H9 (cell line): ENCODE measurements at regions not wholly inside any gene's neighbourhood (a gene's known extent, or its start where the extent isn't known, plus 50 kb on each side); places are given as distances from the start of the nearest gene placed in this dataset.

Source experiments
- DNase-seq: peaks from one replicate; pipeline ENCODE4 v3.0.0-alpha.2; 2017
- H2AFZ ChIP-seq: one replicate; pipeline ENCODE4 v1.6.1; 2013; ENCODE audit warnings: mild to moderate bottlenecking, low read length, control low read depth, moderate library complexity
- H2AK5ac ChIP-seq: 2 replicates; pipeline ENCODE4 v1.6.1; 2013; ENCODE audit warnings: low read length, control low read depth, mixed read lengths; ENCODE audit not compliant: insufficient read length
- H2BK120ac ChIP-seq: one replicate; pipeline ENCODE4 v1.6.1; 2013; ENCODE audit warnings: low read depth, mild to moderate bottlenecking, low read length, control low read depth, inconsistent platforms; ENCODE audit not compliant: poor library complexity, severe bottlenecking
- H2BK12ac ChIP-seq: 2 replicates; pipeline ENCODE4 v1.6.1; 2013; ENCODE audit warnings: low read length, control low read depth, mixed read lengths, low read depth; ENCODE audit not compliant: insufficient read length
- H2BK15ac ChIP-seq: 2 replicates; pipeline ENCODE4 v1.6.1; 2013; ENCODE audit warnings: low read depth, low read length, control low read depth
- H2BK20ac ChIP-seq: one replicate; pipeline ENCODE4 v1.6.1; 2013; ENCODE audit warnings: low read depth, mild to moderate bottlenecking, low read length, control low read depth, inconsistent platforms; ENCODE audit not compliant: poor library complexity, severe bottlenecking
- H2BK5ac ChIP-seq: 2 replicates; pipeline ENCODE4 v1.6.1; 2013; ENCODE audit warnings: low read length, control low read depth, mixed read lengths; ENCODE audit not compliant: insufficient read length
- H3K14ac ChIP-seq: 2 replicates; pipeline ENCODE4 v1.6.1; 2013; ENCODE audit warnings: low read length, control low read depth; ENCODE audit not compliant: insufficient read depth
- H3K18ac ChIP-seq: 2 replicates; pipeline ENCODE4 v1.6.1; 2013; ENCODE audit warnings: low read depth, mild to moderate bottlenecking, mixed read lengths, low read length, control low read depth; ENCODE audit not compliant: insufficient read length
- H3K23ac ChIP-seq: 2 replicates; pipeline ENCODE4 v1.6.1; 2013; ENCODE audit warnings: low read length, control low read depth, mixed read lengths, low read depth; ENCODE audit not compliant: insufficient read length
- H3K23me2 ChIP-seq: 2 replicates; pipeline ENCODE4 v1.6.1; 2013; ENCODE audit warnings: low read depth, mild to moderate bottlenecking, mixed read lengths, low read length, control low read depth; ENCODE audit not compliant: insufficient read length, poor library complexity, severe bottlenecking
- H3K27ac ChIP-seq: 2 replicates; pipeline ENCODE4 v1.5.1; 2013; ENCODE audit warnings: low read length, control low read depth, mixed read lengths, low read depth; ENCODE audit not compliant: insufficient read length
- H3K27me3 ChIP-seq: 2 replicates; pipeline ENCODE4 v1.6.1; 2013; ENCODE audit warnings: low read length, control low read depth, inconsistent platforms; ENCODE audit not compliant: insufficient read depth
- H3K4ac ChIP-seq: 2 replicates; pipeline ENCODE4 v1.6.1; 2013; ENCODE audit warnings: low read depth, mild to moderate bottlenecking, control low read depth, inconsistent platforms, low read length, moderate library complexity
- H3K4me1 ChIP-seq: 2 replicates; pipeline ENCODE4 v1.6.1; 2013; ENCODE audit warnings: low read length, control low read depth, inconsistent platforms; ENCODE audit not compliant: insufficient read depth
- H3K4me2 ChIP-seq: 2 replicates; pipeline ENCODE4 v1.6.1; 2013; ENCODE audit warnings: low read length, control low read depth, mixed read lengths; ENCODE audit not compliant: insufficient read length, insufficient read depth
- H3K56ac ChIP-seq: 2 replicates; pipeline ENCODE4 v1.6.1; 2013; ENCODE audit warnings: low read depth, mild to moderate bottlenecking, mixed read lengths, low read length, control low read depth; ENCODE audit not compliant: insufficient read length
- H3K79me1 ChIP-seq: 2 replicates; pipeline ENCODE4 v1.6.1; 2013; ENCODE audit warnings: low read depth, mild to moderate bottlenecking, moderate library complexity, low read length, control low read depth, inconsistent platforms; ENCODE audit not compliant: insufficient read depth, poor library complexity, severe bottlenecking
- H3K79me2 ChIP-seq: 2 replicates; pipeline ENCODE4 v1.6.1; 2013; ENCODE audit warnings: low read length, control low read depth, inconsistent platforms; ENCODE audit not compliant: insufficient read depth
- H3K9ac ChIP-seq: 2 replicates; pipeline ENCODE4 v1.6.1; 2013; ENCODE audit warnings: low read length, control low read depth, mixed read lengths; ENCODE audit not compliant: insufficient read length; ENCODE audit errors: extremely low read depth
- H3K9me3 ChIP-seq: one replicate; pipeline ENCODE4 v1.6.1; 2013; ENCODE audit warnings: low read depth, low read length, inconsistent platforms; ENCODE audit not compliant: control insufficient read depth
- H3T11ph ChIP-seq: one replicate; pipeline ENCODE4 v1.6.1; 2013; ENCODE audit warnings: mild to moderate bottlenecking, low read length, control low read depth, inconsistent platforms
- H4K20me1 ChIP-seq: one replicate; pipeline ENCODE4 v1.6.1; 2013; ENCODE audit not compliant: control insufficient read depth, insufficient read length, insufficient read depth
- H4K5ac ChIP-seq: 2 replicates; pipeline ENCODE4 v1.6.1; 2013; ENCODE audit warnings: low read depth, mild to moderate bottlenecking, mixed read lengths, low read length, control low read depth; ENCODE audit not compliant: insufficient read length
- H4K8ac ChIP-seq: replicated peaks from 2 replicates; pipeline ENCODE4 v1.6.1; 2013; ENCODE audit warnings: low read length, control low read depth, mixed read lengths, low read depth; ENCODE audit not compliant: insufficient read length
- H4K91ac ChIP-seq: 2 replicates; pipeline ENCODE4 v1.6.1; 2013; ENCODE audit warnings: low read depth, mild to moderate bottlenecking, moderate library complexity, mixed read lengths, low read length, control low read depth; ENCODE audit not compliant: insufficient read length
- H3K27ac Mint-ChIP-seq, 3 experiments: 2 replicates in 2 of 3; 3 replicates in 1 of 3; pipeline ENCODE4 v1.8.0; 2020 to 2021; ENCODE audit warnings: mixed read lengths in 3 of 3, mild to moderate bottlenecking in 1 of 3, moderate library complexity in 1 of 3
- H3K27me3 Mint-ChIP-seq: 2 replicates; pipeline ENCODE4 v1.8.0; 2021; ENCODE audit warnings: low read depth, mild to moderate bottlenecking, moderate library complexity, mixed read lengths
- H3K36me3 Mint-ChIP-seq, 3 experiments: 2 replicates in 2 of 3; 3 replicates in 1 of 3; pipeline ENCODE4 v1.8.0; 2020 to 2021; ENCODE audit warnings: low read depth in 3 of 3, mixed read lengths in 3 of 3; ENCODE audit not compliant: insufficient read depth in 1 of 3
- H3K4me1 Mint-ChIP-seq, 2 experiments: 2 replicates each; pipeline ENCODE4 v1.8.0; 2020; ENCODE audit warnings: mixed read lengths in 2 of 2
- H3K4me3 Mint-ChIP-seq, 2 experiments: 2 replicates in 1 of 2; 3 replicates in 1 of 2; pipeline ENCODE4 v1.8.0; 2020 to 2021; ENCODE audit warnings: mild to moderate bottlenecking in 2 of 2, mixed read lengths in 2 of 2, moderate library complexity in 1 of 2
- H3K9me3 Mint-ChIP-seq, 2 experiments: 2 replicates in 1 of 2; 3 replicates in 1 of 2; pipeline ENCODE4 v1.8.0; 2020; ENCODE audit warnings: mild to moderate bottlenecking in 2 of 2, mixed read lengths in 2 of 2, moderate library complexity in 1 of 2
- WGBS: extraction: QIAGEN DNeasy Blood & Tissue Kit; methylation state at CpG from one replicate; pipeline ENCODE4 v1.1.7; 2013; ENCODE audit warnings: missing lambda C conversion rate, low lambda C conversion rate, mixed read lengths; ENCODE audit not compliant: insufficient read length; ENCODE audit errors: extremely low coverage; 5-methylcytosine and 5-hydroxymethylcytosine counted together
- TF ChIP-seq, protein P1 (sequence below): fragments of 200-600 bp; sonication (generic); conservative IDR thresholded peaks from 3 replicates; pipeline ENCODE4 v1.8.0; 2021; ENCODE audit warnings: antibody characterized with exemption, mild to moderate bottlenecking

DNA sequence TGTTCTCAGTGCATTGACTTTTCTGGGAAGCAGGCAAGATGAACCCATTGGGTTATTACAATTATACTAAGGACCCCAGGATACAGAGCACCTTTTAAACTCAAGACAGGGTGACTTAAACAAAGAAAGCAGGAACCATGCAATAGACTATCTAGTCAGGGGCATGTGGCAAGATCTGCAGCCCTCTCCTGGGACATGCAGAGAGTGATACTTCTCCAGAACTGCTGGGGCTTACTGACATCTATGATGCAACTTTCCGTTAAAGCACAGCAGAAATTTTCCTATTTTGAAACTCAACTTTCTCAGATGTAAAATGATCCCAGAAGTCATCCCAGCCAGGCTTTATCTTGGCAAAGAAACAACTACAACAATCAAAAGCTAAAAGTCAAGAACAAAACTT, 162.2 kb upstream of the HNMT start:
- Histone ChIP-seq H4K5ac (no peak overlapping the region), H2BK20ac (no peak overlapping the region), H3T11ph (no peak overlapping the region), H4K91ac (no peak overlapping the region), H3K23ac (no peak overlapping the region), H3K9me3 (no peaks in the 10 kb centered on the region), H3K4me2 (no peak overlapping the region), H3K9ac (no peak overlapping the region), H4K8ac (no peak overlapping the region), H2BK12ac (no peak overlapping the region), H2BK120ac (no peak overlapping the region), H3K27ac (no peak overlapping the region), H2BK5ac (no peak overlapping the region), H2AK5ac (no peak overlapping the region), H2BK15ac (no peak overlapping the region), H3K18ac (no peak overlapping the region), H3K4me1 (peaks cover 3% of the 10 kb centered on the region; the same call in 1 of the 2 replicates), H4K20me1 (no peaks in the 10 kb centered on the region), H3K79me1 (no peaks in the 10 kb centered on the region), H3K79me2 (no peaks in the 10 kb centered on the region), H3K27me3 (no peaks in the 10 kb centered on the region), H3K56ac (no peak overlapping the region), H3K14ac (no peak overlapping the region), H2AFZ (no peak overlapping the region), H3K4ac (no peak overlapping the region), H3K23me2 (no peaks in the 10 kb centered on the region)
- Mint-ChIP-seq H3K27ac (no peak overlapping the region), H3K4me3 (no peak overlapping the region), H3K27me3 (no peaks in the 10 kb centered on the region), H3K4me1 (peaks cover 12 to 13% of the 10 kb centered on the region in 2 experiments), H3K9me3 (peaks cover 9 to 21% of the 10 kb centered on the region in 2 experiments; a peak in 4 of 5 replicates), H3K36me3 (peaks cover 5 to 34% (median 14%) of the 10 kb centered on the region in 3 experiments)
- no peak for DNase-seq
- TF ChIP-seq, protein P1, sequence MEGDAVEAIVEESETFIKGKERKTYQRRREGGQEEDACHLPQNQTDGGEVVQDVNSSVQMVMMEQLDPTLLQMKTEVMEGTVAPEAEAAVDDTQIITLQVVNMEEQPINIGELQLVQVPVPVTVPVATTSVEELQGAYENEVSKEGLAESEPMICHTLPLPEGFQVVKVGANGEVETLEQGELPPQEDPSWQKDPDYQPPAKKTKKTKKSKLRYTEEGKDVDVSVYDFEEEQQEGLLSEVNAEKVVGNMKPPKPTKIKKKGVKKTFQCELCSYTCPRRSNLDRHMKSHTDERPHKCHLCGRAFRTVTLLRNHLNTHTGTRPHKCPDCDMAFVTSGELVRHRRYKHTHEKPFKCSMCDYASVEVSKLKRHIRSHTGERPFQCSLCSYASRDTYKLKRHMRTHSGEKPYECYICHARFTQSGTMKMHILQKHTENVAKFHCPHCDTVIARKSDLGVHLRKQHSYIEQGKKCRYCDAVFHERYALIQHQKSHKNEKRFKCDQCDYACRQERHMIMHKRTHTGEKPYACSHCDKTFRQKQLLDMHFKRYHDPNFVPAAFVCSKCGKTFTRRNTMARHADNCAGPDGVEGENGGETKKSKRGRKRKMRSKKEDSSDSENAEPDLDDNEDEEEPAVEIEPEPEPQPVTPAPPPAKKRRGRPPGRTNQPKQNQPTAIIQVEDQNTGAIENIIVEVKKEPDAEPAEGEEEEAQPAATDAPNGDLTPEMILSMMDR: no peak
- WGBS: no CpG with 5 or more reads among the region's 1 CpG
